NCI-H345 (cell line): ENCODE measurements at regions not wholly inside any gene's neighbourhood (a gene's known extent, or its start where the extent isn't known, plus 50 kb on each side); places are given as distances from the start of the nearest gene placed in this dataset.
A peak's percentile ranks its signal among the peaks of the same experiment; 100 is the strongest.

Source experiments
- DNase-seq: peaks from one replicate; lab custom pipeline; 2025; lab: John Stamatoyannopoulos, UW

GRCh38 chr5:117072439-117072838 is 497.8 kb upstream of the SEMA6A start:
- no peak for DNase-seq

- DNase-seq, result no peak
Observed at GRCh38 chr5:117065800-117066199, 491.2 kb upstream of the SEMA6A start.

DNA sequence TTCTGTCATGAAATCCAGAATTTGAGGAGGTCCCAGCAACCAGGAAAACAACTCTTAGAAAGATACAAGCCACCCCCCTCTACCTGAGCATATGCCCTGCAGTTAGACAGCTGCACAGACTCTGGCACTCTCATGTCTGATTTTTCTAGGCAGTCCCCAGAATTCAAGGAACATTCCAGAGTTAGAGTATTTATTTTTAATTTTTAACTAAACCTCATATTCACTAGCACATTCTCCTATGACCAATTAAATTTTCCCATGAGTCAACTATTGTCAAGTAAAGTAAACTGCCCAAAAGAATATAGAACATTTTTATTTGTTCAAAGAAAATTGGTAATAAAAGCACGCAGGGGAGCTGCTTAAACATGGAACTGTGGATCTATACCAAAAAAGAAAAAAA is 490.5 kb upstream of the SEMA6A start:
- DNase-seq, result no peak

DNA sequence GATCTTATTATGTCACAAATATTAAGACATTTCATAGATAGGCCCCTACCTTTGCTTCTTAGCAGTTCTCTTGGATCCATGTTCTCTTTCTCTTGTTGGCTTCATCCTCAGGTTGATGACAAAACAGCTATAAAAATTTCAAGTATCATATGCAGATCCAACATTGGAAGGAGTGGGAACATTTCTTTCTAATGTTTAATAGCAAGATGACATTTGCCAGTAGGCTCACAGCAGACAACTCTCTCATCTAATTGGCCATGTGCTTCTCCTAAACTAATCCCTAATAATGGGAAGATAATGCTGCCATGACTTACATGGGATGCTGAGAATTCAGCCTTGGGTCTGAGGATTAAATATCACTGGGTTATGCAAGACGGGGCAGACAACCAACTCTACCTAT is 485.5 kb upstream of the SEMA6A start:
- no peak for DNase-seq

DNA sequence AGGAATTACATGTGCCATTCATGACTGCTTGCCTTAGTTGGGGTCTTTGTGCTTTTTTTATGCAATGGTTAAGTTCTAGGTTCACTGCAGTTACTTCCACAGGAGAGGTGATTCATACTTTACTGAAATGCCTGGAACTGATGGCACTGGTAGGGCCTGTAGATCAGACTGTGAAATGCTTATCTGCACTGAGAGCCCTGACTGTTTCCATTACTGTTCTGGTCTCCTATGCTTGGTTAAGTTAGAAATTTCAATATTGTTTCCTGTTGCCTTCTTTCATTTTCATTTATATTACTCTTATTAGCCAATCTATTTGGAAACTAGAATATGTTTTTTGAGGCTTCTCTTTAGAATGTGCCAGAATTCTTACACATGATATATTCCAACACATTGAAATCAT is 484.1 kb upstream of the SEMA6A start:
- DNase-seq, result no peak

DNA sequence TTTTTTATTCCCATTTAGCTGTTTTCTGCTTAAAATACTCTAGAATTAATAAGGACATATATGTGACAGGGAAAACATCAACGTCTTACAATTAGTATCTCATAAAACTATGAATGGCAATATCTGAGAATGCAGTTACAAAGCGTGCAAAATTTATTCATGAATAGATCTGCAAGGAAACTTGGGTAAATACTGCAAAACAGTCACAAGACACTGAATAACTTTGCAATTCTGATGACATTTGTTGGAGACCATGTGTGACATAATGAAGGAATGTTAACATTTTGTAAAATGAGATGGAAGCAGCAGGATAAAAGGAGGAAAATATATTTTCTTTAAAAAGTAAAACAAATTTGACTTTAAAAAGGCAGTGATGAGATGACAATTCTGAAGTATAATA is 480.9 kb upstream of the SEMA6A start:
- DNase-seq, result no peak

GRCh38 chr5:117054911-117055310 is 480.3 kb upstream of the SEMA6A start:
- DNase-seq, result no peak

- no peak for DNase-seq
Observed at GRCh38 chr5:117054141-117054540, 479.5 kb upstream of the SEMA6A start.

- no peak for DNase-seq
Observed at GRCh38 chr5:117041926-117042595, 467.4 kb upstream of the SEMA6A start.

GRCh38 chr5:117039035-117039434 is 464.4 kb upstream of the SEMA6A start:
- DNase-seq, result no peak

DNA sequence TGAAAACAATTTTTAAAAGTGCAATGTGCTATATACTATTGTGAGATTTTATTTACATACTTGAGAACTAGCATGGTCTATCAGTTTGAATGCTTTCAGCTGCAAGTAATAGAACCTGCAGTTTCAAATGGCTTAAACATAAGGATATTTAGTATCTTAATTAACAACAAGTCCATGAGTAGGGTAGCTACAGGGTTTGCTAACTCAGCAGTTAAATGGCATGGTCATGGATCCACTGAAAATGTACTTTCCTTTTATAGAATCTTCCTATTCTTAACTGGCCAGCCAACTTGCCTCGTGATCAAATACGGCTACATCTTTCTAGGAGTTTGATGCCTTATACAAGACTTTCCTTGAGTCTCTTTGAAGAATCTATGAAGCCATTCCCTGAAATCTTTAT is 452.8 kb upstream of the SEMA6A start:
- no peak for DNase-seq

- no peak for DNase-seq
Observed at GRCh38 chr5:117020999-117021398, 446.4 kb upstream of the SEMA6A start.

DNA sequence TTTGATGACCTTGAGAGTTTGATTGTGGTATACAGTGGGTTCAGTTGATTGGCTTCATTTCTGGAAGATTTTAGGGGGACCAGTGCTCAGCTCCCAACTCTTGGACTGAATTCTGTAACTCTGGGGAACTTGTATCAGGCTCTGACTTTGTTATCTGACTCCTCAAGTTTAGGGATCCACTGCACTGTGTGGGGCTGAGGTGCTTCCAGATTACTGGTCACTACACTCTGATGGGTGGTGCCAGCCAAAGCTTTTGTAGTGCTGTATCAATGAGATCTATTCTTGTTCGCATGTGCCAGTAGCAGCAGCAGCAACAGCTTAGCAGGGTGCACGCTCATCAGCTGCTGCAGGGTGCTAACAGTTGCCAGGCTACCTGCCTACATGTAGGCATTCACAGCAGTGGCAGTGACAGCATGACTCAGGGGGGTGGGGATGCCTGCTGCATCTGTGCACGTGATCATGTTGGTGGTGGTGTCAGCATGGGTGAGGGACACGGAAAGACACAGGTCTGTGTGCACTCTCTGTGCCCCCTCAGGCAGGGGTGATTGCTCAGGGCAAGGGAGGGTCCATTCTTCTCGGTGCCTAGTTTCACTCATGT is 438.8 kb upstream of the SEMA6A start:
- DNase-seq, result peak; percentile 31

DNA sequence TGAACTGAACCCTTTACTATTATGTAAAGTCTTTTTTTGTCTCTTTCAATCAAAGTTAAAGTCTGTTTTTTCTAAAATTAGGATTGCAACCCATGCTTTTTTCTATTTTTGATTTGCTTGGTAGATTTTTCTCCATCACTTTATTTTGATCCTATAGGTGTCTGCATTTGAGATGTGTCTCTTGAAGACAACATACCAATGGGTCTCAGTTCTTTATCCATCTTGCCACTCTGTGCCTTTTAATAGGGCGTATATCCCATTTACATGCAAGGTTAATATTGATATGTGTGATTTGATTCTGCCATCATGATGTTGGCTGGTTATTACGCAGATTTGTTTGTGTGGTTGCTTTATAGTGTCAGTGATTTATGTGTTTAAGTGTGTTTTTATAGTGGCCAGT is 436.0 kb upstream of the SEMA6A start:
- DNase-seq, result no peak

GRCh38 chr5:116998024-116998423 is 423.4 kb upstream of the SEMA6A start:
- no peak for DNase-seq

- no peak for DNase-seq
Observed at GRCh38 chr5:116992681-116993080, 418.1 kb upstream of the SEMA6A start.

GRCh38 chr5:116989995-116990394 is 415.4 kb upstream of the SEMA6A start:
- no peak for DNase-seq

- DNase-seq, result no peak
Observed at GRCh38 chr5:116982035-116982434, 407.4 kb upstream of the SEMA6A start.

GRCh38 chr5:116980581-116980980 is 406.0 kb upstream of the SEMA6A start:
- DNase-seq, result no peak

GRCh38 chr5:116976767-116977166 is 402.1 kb upstream of the SEMA6A start:
- no peak for DNase-seq

DNA sequence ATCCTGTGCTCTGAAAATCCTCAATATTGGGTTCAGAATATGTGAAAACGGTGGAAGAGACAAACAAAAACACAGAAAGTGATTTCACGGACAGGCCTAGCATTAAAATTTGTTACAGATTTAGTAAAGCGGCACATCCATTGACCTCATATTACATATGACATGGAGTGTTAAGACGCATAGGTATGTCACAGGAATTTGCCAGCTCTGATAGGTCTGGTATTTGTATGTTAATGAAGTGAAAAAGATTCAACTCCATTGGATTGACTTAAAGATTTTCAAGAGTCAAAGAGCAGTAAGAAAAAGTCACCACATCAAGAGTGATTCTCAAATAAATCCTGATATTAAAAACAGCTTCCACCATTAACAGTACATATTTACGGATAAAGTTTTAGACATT is 396.5 kb upstream of the SEMA6A start:
- DNase-seq, result no peak

GRCh38 chr5:116970318-116970717 is 395.7 kb upstream of the SEMA6A start:
- peak; percentile 42 for DNase-seq

GRCh38 chr5:116964438-116964837 is 389.8 kb upstream of the SEMA6A start:
- no peak for DNase-seq

DNA sequence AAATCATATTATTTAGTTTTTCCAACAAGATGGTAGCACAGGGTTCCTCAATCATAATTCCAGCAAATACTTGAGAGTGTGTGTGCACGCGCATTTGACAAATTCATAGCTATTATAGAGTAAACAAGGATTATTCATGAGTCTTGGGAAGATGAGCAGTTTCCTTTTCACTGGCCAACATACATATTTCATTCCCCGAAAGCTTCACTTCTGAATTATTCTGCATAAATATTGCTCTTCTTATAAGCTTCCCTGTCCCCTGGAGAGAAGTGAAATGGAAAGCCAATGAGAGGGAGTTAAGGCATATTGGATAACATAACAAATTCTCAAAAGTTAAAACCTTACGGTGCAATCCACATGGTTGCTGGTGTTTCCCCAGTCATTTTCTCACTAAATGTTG is 386.4 kb upstream of the SEMA6A start:
- no peak for DNase-seq
